ENCODE measurements at regions not wholly inside any gene's neighbourhood (a gene's known extent, or its start where the extent isn't known, plus 50 kb on each side); places are given as distances from the start of the nearest gene placed in this dataset.

DNA sequence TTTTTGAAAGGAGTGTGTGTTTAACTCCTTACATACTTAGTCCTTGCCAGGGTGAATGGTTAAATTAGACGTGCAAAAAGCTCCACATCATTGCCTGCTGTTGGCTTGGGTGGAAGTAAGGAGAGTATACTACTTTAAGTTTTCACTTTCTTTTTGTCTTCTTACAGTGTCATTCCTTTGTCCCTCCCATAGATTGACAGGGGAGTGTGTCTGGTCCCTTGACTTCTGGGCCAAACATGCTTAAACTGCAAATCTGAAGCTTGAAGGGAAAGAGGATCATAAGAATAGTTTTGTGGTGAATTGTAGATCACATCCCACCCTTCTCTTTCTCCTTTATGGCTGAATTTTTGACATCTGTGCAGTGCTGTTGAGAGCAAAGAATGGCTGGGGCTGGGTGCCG, 355.8 kb upstream of the C2CD4B start:
- Histone ChIP-seq H4K20me1 (ENCODE audit: insufficient read depth, poor library complexity, severe bottlenecking) (no peaks in the 10 kb centered on the region), H2AFZ (no peak overlapping the region), H3K36me3 (replicated peaks; ENCODE audit: insufficient read depth, low read depth) (no peaks in the 10 kb centered on the region), H3K79me2 (peaks cover 45% of the 10 kb centered on the region), H3K27ac (no peak overlapping the region), H3K4me2 (peak overlapping the region; percentile 5), H3K9me2 (replicated peaks; ENCODE audit: insufficient read depth) (no peaks in the 10 kb centered on the region), H3K27me3 (no peaks in the 10 kb centered on the region), H3K9me3 (ENCODE audit: low read depth) (no peaks in the 10 kb centered on the region), H3K4me3 (no peak overlapping the region), H3K4me1 (ENCODE audit: insufficient read depth) (peaks cover 17% of the 10 kb centered on the region)
- no peak for DNase-seq (ENCODE audit: low spot score)
- no peak for TF ChIP-seq EZH2 (IDR thresholded peaks at IDR 0.05; ENCODE audit: borderline replicate concordance)
- TF ChIP-seq, protein P1, sequence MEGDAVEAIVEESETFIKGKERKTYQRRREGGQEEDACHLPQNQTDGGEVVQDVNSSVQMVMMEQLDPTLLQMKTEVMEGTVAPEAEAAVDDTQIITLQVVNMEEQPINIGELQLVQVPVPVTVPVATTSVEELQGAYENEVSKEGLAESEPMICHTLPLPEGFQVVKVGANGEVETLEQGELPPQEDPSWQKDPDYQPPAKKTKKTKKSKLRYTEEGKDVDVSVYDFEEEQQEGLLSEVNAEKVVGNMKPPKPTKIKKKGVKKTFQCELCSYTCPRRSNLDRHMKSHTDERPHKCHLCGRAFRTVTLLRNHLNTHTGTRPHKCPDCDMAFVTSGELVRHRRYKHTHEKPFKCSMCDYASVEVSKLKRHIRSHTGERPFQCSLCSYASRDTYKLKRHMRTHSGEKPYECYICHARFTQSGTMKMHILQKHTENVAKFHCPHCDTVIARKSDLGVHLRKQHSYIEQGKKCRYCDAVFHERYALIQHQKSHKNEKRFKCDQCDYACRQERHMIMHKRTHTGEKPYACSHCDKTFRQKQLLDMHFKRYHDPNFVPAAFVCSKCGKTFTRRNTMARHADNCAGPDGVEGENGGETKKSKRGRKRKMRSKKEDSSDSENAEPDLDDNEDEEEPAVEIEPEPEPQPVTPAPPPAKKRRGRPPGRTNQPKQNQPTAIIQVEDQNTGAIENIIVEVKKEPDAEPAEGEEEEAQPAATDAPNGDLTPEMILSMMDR (IDR thresholded peaks at IDR 0.05; ENCODE audit: poor library complexity): no peak
- no peak for TF ChIP-seq EZH2phosphoT487 (IDR thresholded peaks at IDR 0.05; ENCODE audit: low read depth, severe bottlenecking, unreplicated experiment)
- 77% methylated on average over 2 of the region's 2 CpGs for WGBS (ENCODE audit: low lambda C conversion rate, missing lambda C conversion rate)

DNA sequence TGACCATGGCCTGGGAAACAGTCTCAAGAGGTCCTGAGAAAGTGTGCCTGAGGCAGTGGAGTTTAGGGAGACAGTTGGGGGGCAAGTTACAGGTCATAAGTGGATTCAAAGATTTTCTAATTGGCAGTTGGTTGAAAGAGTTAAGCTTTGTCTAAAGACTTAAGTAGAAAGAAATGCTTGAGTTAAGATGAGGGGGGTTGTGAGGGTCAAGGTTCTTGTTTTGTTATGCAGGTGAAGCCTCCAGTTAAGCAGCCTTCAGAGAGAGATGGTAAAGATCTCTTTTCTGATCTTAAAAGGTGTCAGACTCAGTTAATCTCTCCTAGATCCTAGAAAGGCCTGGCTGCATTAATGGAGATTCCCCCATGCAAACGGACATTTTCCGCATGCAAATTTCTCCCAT, 356.3 kb upstream of the C2CD4B start:
- peak overlapping the region; percentile 5 for H3K4me2 ChIP-seq
- no peaks in the 10 kb centered on the region for H4K20me1 ChIP-seq (ENCODE audit: insufficient read depth, poor library complexity, severe bottlenecking)
- TF ChIP-seq EZH2phosphoT487 (IDR thresholded peaks at IDR 0.05; ENCODE audit: low read depth, severe bottlenecking, unreplicated experiment) (no peak), EZH2 (IDR thresholded peaks at IDR 0.05; ENCODE audit: borderline replicate concordance) (no peak)
- TF ChIP-seq, protein P1 (IDR thresholded peaks at IDR 0.05; ENCODE audit: poor library complexity): no peak

GRCh38 chr15:62524848-62525247, 359.8 kb upstream of the C2CD4B start:
- H3K4me3 ChIP-seq: no peak overlapping the region
- no peaks in the 10 kb centered on the region for H3K9me3 ChIP-seq (ENCODE audit: low read depth)
- H4K20me1 ChIP-seq (ENCODE audit: insufficient read depth, poor library complexity, severe bottlenecking): no peaks in the 10 kb centered on the region
- no peaks in the 10 kb centered on the region for H3K36me3 ChIP-seq (replicated peaks; ENCODE audit: insufficient read depth, low read depth)
- DNase-seq (ENCODE audit: low spot score): no peak
- no peak overlapping the region for H3K27ac ChIP-seq
- peaks cover 17% of the 10 kb centered on the region for H3K4me1 ChIP-seq (ENCODE audit: insufficient read depth)
- TF ChIP-seq, protein P1 (IDR thresholded peaks at IDR 0.05; ENCODE audit: poor library complexity): no peak
- TF ChIP-seq EZH2phosphoT487 (IDR thresholded peaks at IDR 0.05; ENCODE audit: low read depth, severe bottlenecking, unreplicated experiment): no peak
- no peak for TF ChIP-seq EZH2 (IDR thresholded peaks at IDR 0.05; ENCODE audit: borderline replicate concordance)
- peaks cover 21% of the 10 kb centered on the region for H3K79me2 ChIP-seq
- H3K27me3 ChIP-seq: no peaks in the 10 kb centered on the region
- H3K9me2 ChIP-seq (replicated peaks; ENCODE audit: insufficient read depth): no peaks in the 10 kb centered on the region
- H2AFZ ChIP-seq: no peak overlapping the region
- H3K4me2 ChIP-seq: no peak overlapping the region
- 86% methylated on average over 4 of the region's 4 CpGs for WGBS (ENCODE audit: low lambda C conversion rate, missing lambda C conversion rate)

More for the DNA sequence above, 356.3 kb upstream of the C2CD4B start:
- Histone ChIP-seq H3K4me3 (no peak overlapping the region), H3K27me3 (no peaks in the 10 kb centered on the region), H3K27ac (no peak overlapping the region), H2AFZ (no peak overlapping the region), H3K9me3 (ENCODE audit: low read depth) (no peaks in the 10 kb centered on the region), H3K4me1 (ENCODE audit: insufficient read depth) (peaks cover 17% of the 10 kb centered on the region), H3K9me2 (replicated peaks; ENCODE audit: insufficient read depth) (no peaks in the 10 kb centered on the region), H3K36me3 (replicated peaks; ENCODE audit: insufficient read depth, low read depth) (no peaks in the 10 kb centered on the region), H3K79me2 (peaks cover 40% of the 10 kb centered on the region)
- no peak for DNase-seq (ENCODE audit: low spot score)
- 52% methylated on average over 2 of the region's 2 CpGs for WGBS (ENCODE audit: low lambda C conversion rate, missing lambda C conversion rate)

DNA sequence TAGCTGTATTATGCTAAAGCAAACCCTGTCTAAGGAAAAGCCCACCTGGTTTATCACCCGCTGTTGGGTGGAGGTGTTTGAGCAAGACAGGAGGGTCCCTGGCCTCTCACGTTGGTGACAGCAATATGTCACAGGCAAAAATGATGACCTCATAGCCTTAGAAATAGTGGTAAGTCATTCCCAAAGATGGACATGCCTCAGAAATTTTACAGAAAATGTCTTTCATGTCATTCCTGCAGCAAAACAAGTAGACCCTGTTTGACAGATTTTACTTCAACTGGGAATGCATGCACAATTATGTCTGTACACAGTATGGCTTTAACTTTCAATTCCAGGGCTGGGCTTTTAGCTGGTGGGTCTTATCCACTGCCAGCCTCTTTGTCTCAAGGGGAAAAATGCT, 362.3 kb upstream of the C2CD4B start:
- H3K36me3 ChIP-seq (replicated peaks; ENCODE audit: insufficient read depth, low read depth): no peaks in the 10 kb centered on the region
- no peak overlapping the region for H3K27ac ChIP-seq
- H3K4me3 ChIP-seq: no peak overlapping the region
- TF ChIP-seq, protein P1 (IDR thresholded peaks at IDR 0.05; ENCODE audit: poor library complexity): no peak
- no peak for TF ChIP-seq EZH2phosphoT487 (IDR thresholded peaks at IDR 0.05; ENCODE audit: low read depth, severe bottlenecking, unreplicated experiment)
- TF ChIP-seq EZH2 (IDR thresholded peaks at IDR 0.05; ENCODE audit: borderline replicate concordance): no peak
- DNase-seq (ENCODE audit: low spot score): no peak
- no peak overlapping the region for H2AFZ ChIP-seq
- WGBS (ENCODE audit: low lambda C conversion rate, missing lambda C conversion rate): 68% methylated on average over 2 of the region's 2 CpGs
- no peaks in the 10 kb centered on the region for H3K9me3 ChIP-seq (ENCODE audit: low read depth)
- H3K79me2 ChIP-seq: peaks cover 15% of the 10 kb centered on the region
- H3K27me3 ChIP-seq: no peaks in the 10 kb centered on the region
- no peaks in the 10 kb centered on the region for H4K20me1 ChIP-seq (ENCODE audit: insufficient read depth, poor library complexity, severe bottlenecking)
- peaks cover 6% of the 10 kb centered on the region for H3K4me1 ChIP-seq (ENCODE audit: insufficient read depth)
- H3K9me2 ChIP-seq (replicated peaks; ENCODE audit: insufficient read depth): no peaks in the 10 kb centered on the region
- no peak overlapping the region for H3K4me2 ChIP-seq
